Coronary artery (tissue), 2 donors: ENCODE measurements at regions not wholly inside any gene's neighbourhood (a gene's known extent, or its start where the extent isn't known, plus 50 kb on each side); places are given as distances from the start of the nearest gene placed in this dataset.

Experiments
- DNase-seq: peaks from one replicate; pipeline ENCODE4 v3.0.0-alpha.2; 2017; ENCODE audit warnings: low spot score
- H3K27ac ChIP-seq, 2 donors: fragments of 200-600 bp; sonication (generic); one replicate each; pipeline ENCODE4 v1.5.1; 2016 to 2019
- H3K4me3 ChIP-seq: fragments of 200-600 bp; sonication (generic); 2 replicates; pipeline ENCODE4 v1.5.1; 2016; ENCODE audit warnings: mild to moderate bottlenecking, moderate library complexity
- TF ChIP-seq, protein P1 (sequence below): fragments of 200-600 bp; sonication (generic); IDR thresholded peaks from one replicate; pipeline ENCODE4 v1.5.1; 2019; ENCODE audit warnings: antibody characterized with exemption

DNA sequence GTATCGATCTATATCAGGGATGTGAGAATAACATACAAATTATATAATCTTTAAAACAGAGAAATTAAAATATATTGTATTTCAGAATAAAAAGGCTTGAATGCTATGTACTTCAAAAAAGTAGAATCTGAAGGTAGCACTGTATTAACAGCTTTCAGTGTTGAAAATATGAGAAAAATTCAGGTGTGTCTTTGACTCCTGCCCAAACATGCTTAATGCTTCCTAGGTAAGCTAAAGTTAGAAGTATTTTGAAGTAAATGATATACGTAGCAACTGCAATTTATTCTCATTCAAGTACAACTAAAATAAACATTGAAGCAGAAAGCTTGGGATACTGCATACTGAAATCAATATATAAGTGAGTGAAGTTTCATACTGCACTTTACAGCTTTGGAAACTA is 1082.0 kb upstream of the ACVR2A start:
- Histone ChIP-seq H3K27ac (no peak overlapping the region), H3K4me3 (no peak overlapping the region)
- DNase-seq: no peak
- TF ChIP-seq, protein P1, sequence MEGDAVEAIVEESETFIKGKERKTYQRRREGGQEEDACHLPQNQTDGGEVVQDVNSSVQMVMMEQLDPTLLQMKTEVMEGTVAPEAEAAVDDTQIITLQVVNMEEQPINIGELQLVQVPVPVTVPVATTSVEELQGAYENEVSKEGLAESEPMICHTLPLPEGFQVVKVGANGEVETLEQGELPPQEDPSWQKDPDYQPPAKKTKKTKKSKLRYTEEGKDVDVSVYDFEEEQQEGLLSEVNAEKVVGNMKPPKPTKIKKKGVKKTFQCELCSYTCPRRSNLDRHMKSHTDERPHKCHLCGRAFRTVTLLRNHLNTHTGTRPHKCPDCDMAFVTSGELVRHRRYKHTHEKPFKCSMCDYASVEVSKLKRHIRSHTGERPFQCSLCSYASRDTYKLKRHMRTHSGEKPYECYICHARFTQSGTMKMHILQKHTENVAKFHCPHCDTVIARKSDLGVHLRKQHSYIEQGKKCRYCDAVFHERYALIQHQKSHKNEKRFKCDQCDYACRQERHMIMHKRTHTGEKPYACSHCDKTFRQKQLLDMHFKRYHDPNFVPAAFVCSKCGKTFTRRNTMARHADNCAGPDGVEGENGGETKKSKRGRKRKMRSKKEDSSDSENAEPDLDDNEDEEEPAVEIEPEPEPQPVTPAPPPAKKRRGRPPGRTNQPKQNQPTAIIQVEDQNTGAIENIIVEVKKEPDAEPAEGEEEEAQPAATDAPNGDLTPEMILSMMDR: no peak

GRCh38 chr2:146754606-146755005 is 1090.2 kb upstream of the ACVR2A start:
- TF ChIP-seq, protein P1: no peak
- Histone ChIP-seq H3K27ac (no peak overlapping the region), H3K4me3 (no peak overlapping the region)
- no peak for DNase-seq

DNA sequence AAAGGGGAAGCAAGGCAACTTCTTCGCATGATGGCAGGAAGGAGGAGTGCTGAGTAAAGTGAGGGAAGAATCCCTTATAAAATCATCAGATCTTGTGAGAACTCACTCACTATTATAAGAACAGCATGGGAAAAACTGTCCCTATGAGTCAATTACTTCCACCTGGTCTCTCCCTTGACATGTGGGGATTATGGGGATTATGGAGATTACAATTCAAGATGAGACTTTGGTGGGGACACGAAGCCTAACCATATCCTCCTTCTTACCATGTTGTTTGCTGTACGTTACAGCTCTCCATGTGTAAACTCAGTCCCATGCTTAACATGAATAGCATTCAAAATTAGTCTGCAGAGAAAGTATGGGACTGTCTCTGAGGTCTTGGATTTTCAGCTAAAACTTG is 1096.8 kb upstream of the ACVR2A start:
- no peak overlapping the region for H3K4me3 ChIP-seq
- no peak overlapping the region for H3K27ac ChIP-seq
- TF ChIP-seq, protein P1: no peak
- DNase-seq: no peak

DNA sequence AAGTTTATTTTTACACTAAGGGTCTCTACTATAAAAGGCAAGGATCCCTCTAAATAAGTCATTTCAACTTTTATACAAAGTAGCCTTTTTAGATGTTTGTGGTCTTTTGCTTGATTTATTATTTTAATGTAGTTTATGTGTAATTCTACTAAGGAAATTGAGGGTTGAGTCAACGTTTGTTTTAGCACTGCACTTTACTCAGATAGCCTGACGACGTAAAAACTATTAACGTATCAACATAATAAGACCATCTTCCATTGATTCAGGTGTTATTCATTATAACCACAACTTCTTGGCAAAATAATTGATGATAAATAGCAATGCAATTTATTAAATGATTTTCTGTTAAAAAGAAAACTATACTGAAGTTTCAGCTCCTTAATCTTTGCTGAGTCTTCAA is 1103.6 kb upstream of the ACVR2A start:
- Histone ChIP-seq H3K27ac (no peak overlapping the region), H3K4me3 (no peak overlapping the region)
- DNase-seq: no peak
- TF ChIP-seq, protein P1: no peak

GRCh38 chr2:146734821-146735190 is 1110.0 kb upstream of the ACVR2A start:
- Histone ChIP-seq H3K27ac (no peak overlapping the region), H3K4me3 (no peak overlapping the region)
- TF ChIP-seq, protein P1: no peak
- no peak for DNase-seq

GRCh38 chr2:146734042-146734820 is 1110.6 kb upstream of the ACVR2A start:
- DNase-seq: no peak
- no peak overlapping the region for H3K4me3 ChIP-seq
- no peak overlapping the region for H3K27ac ChIP-seq
- TF ChIP-seq, protein P1: no peak

GRCh38 chr2:146730882-146731281 is 1113.9 kb upstream of the ACVR2A start:
- TF ChIP-seq, protein P1: no peak
- no peak for DNase-seq
- H3K4me3 ChIP-seq: no peak overlapping the region
- no peak overlapping the region for H3K27ac ChIP-seq
